GM19351 (cell line): ENCODE measurements at regions not wholly inside any gene's neighbourhood (a gene's known extent, or its start where the extent isn't known, plus 50 kb on each side); places are given as distances from the start of the nearest gene placed in this dataset.
"Not testable (repeated sequence)": the region's sequence is repeated elsewhere in the genome, so short reads cannot be mapped to it uniquely, and the experiment has no call there.

Experiments
- ATAC-seq: cut with Tn5 transposase; IDR thresholded peaks from one replicate; pipeline ENCODE4 v1.9.1; 2021; ENCODE audit warnings: mild to moderate bottlenecking, moderate library complexity; ENCODE audit not compliant: unreplicated experiment

DNA sequence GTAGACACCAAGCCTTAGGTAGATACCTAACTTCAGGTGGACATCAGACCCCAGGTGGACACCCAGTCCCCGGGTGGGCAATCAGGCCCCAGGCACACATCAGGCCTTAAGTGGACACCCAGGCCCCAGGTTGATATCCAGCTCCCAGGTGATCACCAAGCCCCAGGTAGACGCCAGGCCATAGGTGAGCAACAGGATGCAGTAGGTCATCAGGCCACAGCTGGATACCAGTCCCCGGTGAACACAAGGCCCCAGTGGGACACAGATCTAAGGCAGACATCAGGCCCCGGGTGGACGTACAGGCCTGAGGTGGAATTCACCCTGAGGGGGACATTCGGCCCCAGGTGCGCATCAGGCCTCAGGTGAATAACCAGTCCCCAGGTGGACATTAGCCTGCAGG lies 201.0 kb downstream of the POTEM start:
- ATAC-seq, result not testable (repeated sequence)

DNA sequence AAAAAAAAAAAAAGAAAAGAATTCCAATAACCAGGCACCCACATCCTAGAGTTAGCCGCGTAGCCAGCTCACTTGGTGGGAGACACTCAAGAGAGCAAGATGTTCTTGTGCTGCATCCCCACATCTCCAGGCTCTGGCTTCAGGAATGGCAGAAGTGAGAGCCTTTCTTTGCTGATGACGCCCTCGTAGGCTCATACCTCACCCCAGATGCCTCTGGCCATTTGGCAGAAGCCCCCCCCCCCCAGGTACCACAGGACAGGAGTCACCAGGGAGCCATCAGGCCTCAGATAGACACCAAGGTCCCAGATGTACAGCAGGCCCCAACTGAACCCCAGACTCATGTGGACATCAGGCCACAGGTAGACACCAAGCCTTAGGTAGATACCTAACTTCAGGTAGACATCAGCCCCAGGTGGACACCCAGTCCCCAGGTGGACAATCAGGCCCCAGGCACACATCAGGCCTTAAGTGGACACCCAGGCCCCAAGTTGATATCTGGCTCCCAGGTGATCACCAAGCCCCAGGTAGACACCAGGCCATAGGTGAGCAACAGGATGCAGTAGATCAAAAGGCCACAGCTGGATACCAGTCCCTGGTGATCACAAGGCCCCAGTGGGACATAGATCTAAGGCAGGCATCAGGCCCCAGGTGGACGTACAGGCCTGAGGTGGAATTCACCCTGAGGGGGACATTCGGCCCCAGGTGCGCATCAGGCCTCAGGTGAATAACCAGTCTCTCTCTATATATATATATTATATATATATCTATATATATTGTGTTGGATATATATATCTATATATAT lies 202.5 kb downstream of the POTEM start:
- not testable (repeated sequence) for ATAC-seq

DNA sequence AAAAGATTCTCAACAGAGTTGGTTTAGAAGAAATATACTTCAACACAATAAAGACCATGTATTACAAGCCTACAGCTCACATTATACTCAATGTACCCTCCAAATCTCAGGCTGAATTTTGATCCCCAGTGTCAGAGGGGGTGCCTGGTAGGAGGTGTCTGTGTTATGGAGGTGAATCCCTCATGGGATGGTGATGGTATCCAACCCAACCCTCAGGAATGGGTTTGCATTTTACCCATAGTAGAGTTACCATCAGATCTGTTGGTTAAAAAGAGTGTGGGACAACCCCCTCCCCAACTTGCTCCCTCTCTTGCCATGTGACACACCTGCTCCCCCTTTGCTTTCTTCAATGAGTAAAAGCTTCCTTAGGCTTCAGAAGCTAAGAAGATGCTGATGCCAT lies 205.5 kb downstream of the POTEM start:
- ATAC-seq, result not testable (repeated sequence)

- ATAC-seq, result not testable (repeated sequence)
Measured at GRCh38 chr14:19173188-19173587, 206.0 kb downstream of the POTEM start.

GRCh38 chr14:19177435-19177834 lies 210.2 kb downstream of the POTEM start:
- ATAC-seq, result not testable (repeated sequence)

- ATAC-seq, result not testable (repeated sequence)
Measured at GRCh38 chr14:19180297-19180696, 213.1 kb downstream of the POTEM start.

- not testable (repeated sequence) for ATAC-seq
Measured at GRCh38 chr14:19180881-19181280, 213.6 kb downstream of the POTEM start.

- ATAC-seq, result not testable (repeated sequence)
Measured at GRCh38 chr14:19195146-19195545, 227.9 kb downstream of the POTEM start.

- ATAC-seq, result not testable (repeated sequence)
Measured at GRCh38 chr14:19197488-19198234, 230.4 kb downstream of the POTEM start.

GRCh38 chr14:19198341-19198740 lies 231.1 kb downstream of the POTEM start:
- ATAC-seq, result not testable (repeated sequence)

DNA sequence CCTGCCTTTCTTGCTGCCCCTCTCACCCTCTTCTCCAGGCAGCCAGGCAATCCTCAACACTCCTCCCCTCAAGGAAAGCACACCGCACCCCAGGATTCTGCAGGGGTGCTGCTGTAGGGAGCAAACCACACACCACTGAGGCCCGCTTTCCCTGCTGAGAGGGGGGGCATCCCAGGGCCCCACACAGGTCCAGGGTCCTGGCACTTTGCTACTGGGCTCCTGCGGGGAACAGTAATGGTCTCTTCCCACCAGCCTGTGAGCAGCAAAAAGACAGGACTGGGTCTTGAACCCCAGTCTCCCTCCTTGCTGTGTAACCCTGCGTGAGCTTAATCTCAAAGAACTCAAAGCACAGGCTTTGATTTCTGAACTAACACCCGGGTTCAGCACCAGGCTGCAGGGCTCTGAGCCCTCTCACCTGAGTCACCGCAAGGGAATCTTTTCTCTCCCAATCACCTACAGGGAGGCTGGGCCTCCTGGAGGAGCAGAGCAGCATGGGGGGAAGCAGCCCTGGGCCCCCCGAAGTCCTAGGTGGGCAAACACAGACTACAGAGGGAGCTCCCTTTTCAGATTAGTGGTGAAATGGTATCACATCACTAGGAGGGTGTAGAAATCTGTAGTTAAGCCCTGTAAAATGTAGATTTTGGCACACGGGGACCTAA lies 232.6 kb downstream of the POTEG start:
- ATAC-seq, result not testable (repeated sequence)

DNA sequence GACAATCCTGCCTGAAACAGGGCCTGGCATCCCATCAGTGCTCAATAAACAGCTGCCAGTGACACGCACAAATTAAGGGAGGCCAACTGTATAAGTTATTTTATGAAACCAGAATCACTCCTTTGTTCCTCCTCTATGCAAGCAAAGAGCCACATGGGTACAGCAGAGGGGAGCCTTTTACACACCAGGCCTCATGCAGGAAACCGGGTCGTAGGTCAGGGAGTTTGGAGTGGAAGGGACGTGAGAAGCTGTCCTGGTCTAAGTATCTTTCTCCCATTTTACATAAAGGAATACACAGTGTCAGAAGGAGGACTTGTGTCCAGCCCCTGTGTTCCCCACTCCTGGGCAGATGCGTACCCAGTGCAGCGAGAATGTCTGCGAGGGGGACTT lies 232.1 kb downstream of the POTEG start:
- not testable (repeated sequence) for ATAC-seq

DNA sequence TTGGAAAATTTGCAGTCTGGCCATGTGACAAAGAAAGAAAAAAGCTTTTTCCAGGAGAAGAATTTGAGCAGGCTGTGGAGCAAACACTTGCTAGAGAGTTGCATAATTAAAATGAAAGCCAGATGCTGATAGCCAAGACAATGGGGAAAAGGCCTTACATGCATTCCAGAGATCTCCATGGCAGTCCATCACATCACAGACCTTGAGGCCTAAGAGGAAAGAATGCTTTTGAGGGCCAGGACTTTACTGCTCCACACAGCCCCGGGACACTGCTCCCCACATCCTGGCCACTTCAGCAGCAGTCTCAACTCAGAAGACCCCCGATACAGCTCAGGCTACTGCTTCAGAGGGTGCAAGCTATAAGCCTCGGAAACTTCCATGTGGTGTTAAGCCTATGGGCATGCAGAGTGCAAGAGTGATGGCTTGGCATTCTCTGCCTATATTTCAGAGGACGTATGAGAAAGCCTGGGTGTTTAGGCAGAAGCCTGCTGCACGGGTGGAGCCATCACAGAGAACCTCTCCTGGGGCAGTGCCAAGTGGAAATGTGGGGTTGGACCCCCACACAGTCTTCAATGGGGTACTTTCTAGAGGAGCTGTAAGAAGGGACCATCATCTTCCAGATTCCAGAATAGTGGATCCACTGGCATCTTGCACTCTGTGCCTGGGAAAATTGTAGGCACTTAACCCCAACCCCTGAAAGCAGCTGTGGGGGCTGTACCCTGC lies 230.7 kb downstream of the POTEG start:
- not testable (repeated sequence) for ATAC-seq

DNA sequence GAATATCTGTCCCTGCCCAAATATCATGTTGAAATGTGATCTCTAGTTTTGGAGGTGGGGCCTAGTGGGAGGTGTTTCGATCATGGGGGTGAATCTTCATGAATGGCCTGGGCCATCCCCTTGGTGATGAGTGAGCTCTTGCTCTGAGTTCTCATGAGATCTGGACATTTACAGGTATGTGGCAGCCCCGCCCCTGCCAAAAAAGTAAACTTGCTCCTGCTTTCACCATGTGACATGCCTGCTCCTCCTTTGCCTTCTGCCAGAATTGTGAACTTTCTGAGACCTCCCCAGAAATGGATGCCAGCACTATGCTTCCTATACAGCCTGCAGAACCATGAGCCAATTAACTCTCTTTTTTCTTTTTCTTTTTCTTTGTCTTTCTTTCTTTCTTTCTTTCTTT lies 229.3 kb downstream of the POTEG start:
- ATAC-seq, result not testable (repeated sequence)

GRCh38 chr14:19216480-19216879 lies 217.7 kb downstream of the POTEG start:
- ATAC-seq, result not testable (repeated sequence)

DNA sequence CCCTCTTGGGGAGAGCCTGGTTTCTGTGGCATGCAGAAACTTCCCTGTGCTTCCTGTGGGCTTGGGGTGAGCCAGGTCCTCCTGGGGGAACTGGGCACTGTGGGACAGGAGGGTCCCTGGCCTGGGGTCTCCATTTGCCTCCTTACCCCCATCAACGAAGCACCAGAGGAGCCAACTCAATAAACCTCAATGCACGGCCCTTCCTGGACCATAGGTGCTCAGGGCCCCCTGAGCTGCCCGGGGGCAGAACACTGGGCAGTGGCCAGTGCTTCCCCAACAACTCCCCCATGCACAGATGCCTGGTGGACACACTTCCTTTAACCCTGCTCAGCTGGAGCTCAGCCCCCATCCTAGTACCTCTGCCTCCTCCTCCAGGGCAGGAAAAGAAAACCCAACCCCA lies 214.7 kb downstream of the POTEG start:
- ATAC-seq, result not testable (repeated sequence)

DNA sequence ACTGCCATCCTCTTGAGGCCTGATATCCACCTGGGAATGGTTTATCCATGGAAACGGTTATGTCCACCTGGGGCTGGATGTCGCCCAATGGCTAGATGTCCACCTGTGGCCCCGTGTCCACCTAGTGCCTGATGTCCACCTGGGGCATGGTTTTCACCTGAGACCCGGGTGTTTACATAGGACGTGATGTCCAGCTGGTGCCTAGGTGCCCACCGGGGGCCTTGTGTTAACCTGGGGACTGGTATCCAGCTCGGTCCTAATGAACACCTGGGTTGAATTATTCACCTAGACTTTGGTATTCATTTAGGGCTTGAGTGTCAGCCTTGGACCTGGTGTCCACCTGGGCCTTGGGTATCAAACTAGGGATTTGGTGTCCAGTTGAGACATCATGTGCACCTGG lies 202.7 kb downstream of the POTEG start:
- ATAC-seq, result not testable (repeated sequence)

GRCh38 chr14:19234059-19234458 lies 200.1 kb downstream of the POTEG start:
- not testable (repeated sequence) for ATAC-seq

DNA sequence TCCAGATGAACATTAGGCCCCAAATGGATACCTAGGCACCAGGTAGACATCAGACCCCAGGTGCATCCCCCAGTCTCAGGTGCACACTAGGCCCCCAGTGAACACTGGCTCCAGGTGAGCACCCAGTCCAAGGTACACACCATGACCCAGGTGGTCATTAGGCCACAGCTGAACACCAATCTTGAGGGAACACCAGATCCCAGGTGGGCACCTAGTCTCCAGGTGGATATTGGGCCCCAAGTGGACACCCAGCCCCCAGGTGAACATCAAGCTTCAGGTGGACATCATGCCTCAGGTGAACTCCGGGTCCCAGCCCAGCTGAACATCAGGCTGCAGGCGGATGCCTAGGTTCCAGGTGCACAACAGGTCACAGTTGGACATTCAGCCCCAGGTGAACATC lies 196.5 kb downstream of the POTEG start:
- ATAC-seq, result not testable (repeated sequence)

GRCh38 chr14:19238584-19238983 lies 195.6 kb downstream of the POTEG start:
- not testable (repeated sequence) for ATAC-seq

- not testable (repeated sequence) for ATAC-seq
Measured at GRCh38 chr14:19239981-19240380, 194.2 kb downstream of the POTEG start.
